Breast epithelium (tissue), 4 donors: ENCODE measurements at regions not wholly inside any gene's neighbourhood (a gene's known extent, or its start where the extent isn't known, plus 50 kb on each side); places are given as distances from the start of the nearest gene placed in this dataset.

Source experiments
- DNase-seq, 2 donors: peaks; one replicate each; pipeline ENCODE4 v3.0.0-alpha.2; 2019; ENCODE audit warnings: low spot score in 2 of 2
- H3K27ac ChIP-seq, 2 donors: fragments of 200-600 bp; sonication (generic) in 1 of 2; one replicate each; pipeline ENCODE4 v1.5.1; 2016 to 2019; ENCODE audit warnings: mild to moderate bottlenecking in 1 of 2
- H3K27me3 ChIP-seq, 2 donors: fragments of 200-600 bp; sonication (generic) in 1 of 2; one replicate each; pipeline versions ENCODE4 v1.5.1 to v1.6.0; 2017 to 2019; ENCODE audit warnings: control low read depth in 1 of 2, mild to moderate bottlenecking in 1 of 2
- H3K36me3 ChIP-seq: fragments of 200-600 bp; one replicate; pipeline ENCODE4 v1.5.1; 2019
- H3K4me1 ChIP-seq, 2 donors: fragments of 200-600 bp; sonication (generic); one replicate each; pipeline ENCODE4 v1.5.1; 2016 to 2019; ENCODE audit warnings: control low read depth in 1 of 2
- H3K4me3 ChIP-seq, 3 donors: fragments of 200-600 bp; sonication (generic); 1 replicate in 2 of 3; 2 replicates in 1 of 3; pipeline ENCODE4 v1.5.1; 2016 to 2019; ENCODE audit warnings: mild to moderate bottlenecking in 3 of 3, moderate library complexity in 2 of 3
- H3K9me3 ChIP-seq, 2 donors: fragments of 200-600 bp; sonication (generic) in 1 of 2; one replicate each; pipeline ENCODE4 v1.5.1; 2016 to 2019; ENCODE audit warnings: control low read depth in 1 of 2
- POLR2A ChIP-seq: fragments of 450-650 bp; IDR thresholded peaks from one replicate; pipeline ENCODE4 v1.6.1; 2016; ENCODE audit warnings: antibody characterized with exemption, mild to moderate bottlenecking, moderate library complexity
- POLR2AphosphoS5 ChIP-seq, 3 donors: sonication (generic); formaldehyde crosslinking; IDR thresholded peaks; one replicate each; pipeline ENCODE4 v1.6.1; 2017; ENCODE audit warnings: antibody characterized with exemption in 3 of 3
- intact Hi-C: fragments of 100-400 bp; cut with DNase I; formaldehyde crosslinking; loops from one replicate; pipeline ENCODE4 v1.15.1; 2023; ENCODE audit warnings: low total_unique reads
- TF ChIP-seq, protein P1 (sequence below), 3 donors: fragments of 450-650 bp; IDR thresholded peaks; one replicate each; pipeline ENCODE4 v1.5.1; 2016 to 2017; ENCODE audit warnings: antibody characterized with exemption in 3 of 3, mild to moderate bottlenecking in 3 of 3, moderate library complexity in 3 of 3

DNA sequence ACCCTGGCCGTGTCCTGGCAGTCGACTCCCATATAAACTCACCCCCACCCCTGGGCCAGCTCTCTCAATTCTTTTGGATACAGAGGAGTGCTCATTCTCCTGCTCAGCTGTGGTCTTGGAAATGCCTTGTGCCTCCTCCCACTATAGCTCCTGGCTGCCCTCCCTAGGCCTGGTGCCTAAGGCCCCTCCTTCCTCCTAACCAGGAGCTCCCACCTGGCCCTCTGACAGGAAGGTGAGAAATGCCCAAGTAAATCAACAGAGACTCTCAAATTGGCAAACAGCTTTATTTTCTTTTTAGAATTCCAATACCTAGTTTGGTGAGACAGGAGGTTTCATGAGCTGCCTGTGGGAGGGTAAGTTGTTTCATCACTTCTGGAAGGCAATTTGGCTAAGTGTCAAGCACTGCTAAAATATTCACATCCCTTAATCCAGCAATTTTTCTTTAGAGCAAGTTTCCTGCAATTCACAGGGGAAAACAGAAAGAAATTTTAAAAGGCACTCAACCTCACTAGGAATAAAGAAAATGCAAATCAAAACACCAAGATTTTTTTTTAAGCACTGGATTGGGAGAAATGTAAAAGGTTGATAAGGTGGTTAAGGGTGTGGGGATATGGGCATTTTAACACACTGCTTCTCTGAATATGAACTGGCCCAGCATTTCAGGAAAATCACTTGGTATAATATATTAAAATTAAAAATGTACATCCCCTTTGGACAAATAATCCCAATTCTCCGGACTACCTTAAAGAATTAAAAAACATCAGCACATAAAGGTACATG, 209.7 kb upstream of the ARHGAP20 start:
- H3K27me3 ChIP-seq: no peaks in the 10 kb centered on the region
- no peaks in the 10 kb centered on the region for H3K36me3 ChIP-seq
- intact Hi-C loops: no loop called here
- TF ChIP-seq POLR2AphosphoS5 (IDR thresholded peaks at IDR 0.05) (peak in 2 of 3 donors; percentile 12 to 27), POLR2A (no peak)
- TF ChIP-seq, protein P1, sequence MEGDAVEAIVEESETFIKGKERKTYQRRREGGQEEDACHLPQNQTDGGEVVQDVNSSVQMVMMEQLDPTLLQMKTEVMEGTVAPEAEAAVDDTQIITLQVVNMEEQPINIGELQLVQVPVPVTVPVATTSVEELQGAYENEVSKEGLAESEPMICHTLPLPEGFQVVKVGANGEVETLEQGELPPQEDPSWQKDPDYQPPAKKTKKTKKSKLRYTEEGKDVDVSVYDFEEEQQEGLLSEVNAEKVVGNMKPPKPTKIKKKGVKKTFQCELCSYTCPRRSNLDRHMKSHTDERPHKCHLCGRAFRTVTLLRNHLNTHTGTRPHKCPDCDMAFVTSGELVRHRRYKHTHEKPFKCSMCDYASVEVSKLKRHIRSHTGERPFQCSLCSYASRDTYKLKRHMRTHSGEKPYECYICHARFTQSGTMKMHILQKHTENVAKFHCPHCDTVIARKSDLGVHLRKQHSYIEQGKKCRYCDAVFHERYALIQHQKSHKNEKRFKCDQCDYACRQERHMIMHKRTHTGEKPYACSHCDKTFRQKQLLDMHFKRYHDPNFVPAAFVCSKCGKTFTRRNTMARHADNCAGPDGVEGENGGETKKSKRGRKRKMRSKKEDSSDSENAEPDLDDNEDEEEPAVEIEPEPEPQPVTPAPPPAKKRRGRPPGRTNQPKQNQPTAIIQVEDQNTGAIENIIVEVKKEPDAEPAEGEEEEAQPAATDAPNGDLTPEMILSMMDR (IDR thresholded peaks at IDR 0.05): no peak
- no peak overlapping the region for H3K4me3 ChIP-seq
- peak; percentile 50 to 90 for DNase-seq
- H3K27ac ChIP-seq: peak overlapping the region; percentile 66 to 88
- H3K4me1 ChIP-seq: peaks cover 3 to 5% of the 10 kb centered on the region in 2 donors
- H3K9me3 ChIP-seq: no peaks in the 10 kb centered on the region

DNA sequence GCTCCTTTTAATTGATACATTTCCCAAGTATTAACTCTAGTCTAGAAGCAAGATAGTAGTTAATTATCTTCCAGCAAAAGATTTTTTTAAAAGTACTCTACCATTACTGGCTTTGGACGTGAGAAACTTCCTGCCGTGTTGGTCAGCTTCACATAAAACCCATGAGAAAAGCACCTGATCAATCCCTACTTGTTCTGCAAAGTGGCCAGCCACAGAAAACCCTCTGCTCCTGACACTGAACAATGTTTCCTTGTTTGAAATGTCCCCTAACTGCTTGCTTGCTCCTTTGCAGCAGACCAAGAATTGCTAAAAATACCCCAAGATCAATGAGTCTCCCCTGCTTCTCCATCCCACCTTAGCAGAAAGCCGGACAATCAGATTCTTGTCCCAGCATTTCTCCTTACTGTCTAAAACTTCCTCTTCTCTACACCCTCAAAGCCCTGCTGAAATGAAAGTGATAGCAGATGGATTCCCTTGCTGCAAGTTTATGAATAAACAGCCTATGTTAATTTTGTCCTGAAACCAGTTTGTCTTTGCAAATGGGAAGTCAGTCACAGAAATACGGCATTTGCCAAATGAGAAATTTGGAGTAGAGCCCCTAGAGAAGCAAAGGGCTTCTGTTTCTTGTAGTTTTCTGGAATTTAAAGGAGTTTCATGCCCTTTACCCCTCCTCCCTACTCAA, 207.1 kb upstream of the ARHGAP20 start:
- Histone ChIP-seq H3K27ac (peak overlapping the region in 1 of 2 donors; percentile 46), H3K27me3 (no peaks in the 10 kb centered on the region), H3K4me1 (peaks cover 3 to 5% of the 10 kb centered on the region in 2 donors), H3K9me3 (no peaks in the 10 kb centered on the region), H3K4me3 (no peak overlapping the region), H3K36me3 (no peaks in the 10 kb centered on the region)
- DNase-seq: no peak
- intact Hi-C loops: no loop called here
- TF ChIP-seq, protein P1 (IDR thresholded peaks at IDR 0.05): no peak
- TF ChIP-seq POLR2A (no peak), POLR2AphosphoS5 (IDR thresholded peaks at IDR 0.05) (no peak)

DNA sequence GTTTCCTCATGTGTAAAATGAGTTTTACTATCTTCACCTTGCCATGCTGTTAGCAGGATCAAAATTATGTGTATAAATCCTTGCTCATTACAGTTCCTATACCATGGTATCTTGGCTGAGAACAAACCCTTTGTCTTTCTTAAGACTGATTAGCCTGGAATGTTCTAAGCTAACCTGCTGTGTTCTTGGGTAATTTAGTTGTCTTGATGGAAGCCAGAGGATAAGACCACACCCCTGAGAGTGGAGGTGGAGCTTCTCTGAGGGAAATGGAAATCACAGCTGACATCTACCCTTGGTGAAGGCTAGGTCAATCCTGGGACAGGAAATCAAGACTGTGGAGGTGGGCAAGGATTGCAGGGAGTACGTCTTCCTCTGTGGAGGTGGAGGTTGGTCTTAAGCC, 206.1 kb upstream of the ARHGAP20 start:
- Histone ChIP-seq H3K4me1 (peaks cover 3 to 5% of the 10 kb centered on the region in 2 donors), H3K36me3 (no peaks in the 10 kb centered on the region), H3K27me3 (no peaks in the 10 kb centered on the region), H3K4me3 (no peak overlapping the region), H3K9me3 (no peaks in the 10 kb centered on the region), H3K27ac (no peak overlapping the region)
- intact Hi-C loops: no loop called here
- no peak for DNase-seq
- TF ChIP-seq POLR2A: no peak
- TF ChIP-seq, protein P1 (IDR thresholded peaks at IDR 0.05): no peak
- TF ChIP-seq POLR2AphosphoS5 (IDR thresholded peaks at IDR 0.05): no peak

DNA sequence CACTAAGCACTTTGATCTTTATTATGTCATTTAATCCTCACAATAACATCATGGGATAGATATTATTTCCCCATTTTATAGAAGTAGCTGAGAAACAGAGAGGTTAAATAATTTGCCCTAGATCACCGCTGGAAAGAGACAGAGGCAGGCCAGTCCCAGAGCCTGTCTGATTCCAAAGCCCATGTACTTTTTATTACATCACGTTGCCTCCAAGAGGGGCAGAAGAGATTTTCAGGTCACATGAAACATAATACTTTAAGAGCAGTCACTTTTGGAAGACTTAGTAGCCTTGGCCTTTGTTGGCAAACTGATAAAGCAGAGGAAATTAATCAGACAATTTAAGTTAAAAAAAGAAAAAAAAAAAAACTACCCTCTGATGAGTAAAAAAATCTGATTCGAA, 200.2 kb upstream of the ARHGAP20 start:
- Histone ChIP-seq H3K27ac (no peak overlapping the region), H3K4me3 (no peak overlapping the region), H3K4me1 (no peaks in the 10 kb centered on the region), H3K27me3 (no peaks in the 10 kb centered on the region), H3K36me3 (no peaks in the 10 kb centered on the region), H3K9me3 (no peaks in the 10 kb centered on the region)
- no peak for DNase-seq
- intact Hi-C loops: no loop called here
- no peak for TF ChIP-seq POLR2AphosphoS5 (IDR thresholded peaks at IDR 0.05)
- TF ChIP-seq, protein P1 (IDR thresholded peaks at IDR 0.05): no peak
- TF ChIP-seq POLR2A: no peak

DNA sequence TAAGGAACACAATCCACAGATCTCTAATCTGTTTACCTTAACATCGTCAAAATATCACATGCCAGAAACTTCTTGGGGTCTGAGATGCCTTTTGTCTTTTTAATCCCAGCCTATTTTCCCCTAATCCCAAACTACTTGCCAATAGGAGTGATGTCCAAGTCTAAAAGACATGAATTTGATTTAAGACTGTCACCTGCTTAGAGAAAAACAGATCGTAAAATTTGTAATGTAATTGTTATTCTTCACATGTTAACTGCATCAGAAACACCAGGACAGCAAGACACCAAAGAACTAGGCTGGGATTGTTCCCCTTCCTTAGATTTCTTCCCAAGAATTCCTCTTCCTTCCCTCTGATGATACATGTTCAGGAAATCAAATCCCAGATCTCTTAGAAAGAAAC, 198.1 kb upstream of the ARHGAP20 start:
- H3K4me3 ChIP-seq: no peak overlapping the region
- no peak for DNase-seq
- H3K4me1 ChIP-seq: no peaks in the 10 kb centered on the region
- intact Hi-C loops: no loop called here
- no peak overlapping the region for H3K27ac ChIP-seq
- TF ChIP-seq, protein P1 (IDR thresholded peaks at IDR 0.05): no peak
- H3K27me3 ChIP-seq: no peaks in the 10 kb centered on the region
- H3K9me3 ChIP-seq: no peaks in the 10 kb centered on the region
- no peaks in the 10 kb centered on the region for H3K36me3 ChIP-seq
